T47D (cell line): ENCODE measurements at regions not wholly inside any gene's neighbourhood (a gene's known extent, or its start where the extent isn't known, plus 50 kb on each side); places are given as distances from the start of the nearest gene placed in this dataset.

Experiments
- DNase-seq, 2 experiments: peaks; one replicate each; pipeline versions ENCODE4 v3.0.0 to v3.0.0-alpha.2; 2011 to 2012; ENCODE audit warnings: low read depth in 1 of 2, low spot score in 1 of 2
- JUND ChIP-seq: IDR thresholded peaks from 2 replicates; pipeline ENCODE4 v1.6.1; 2012; ENCODE audit warnings: low read depth
- in situ Hi-C: cut with HindIII; loops from 2 replicates; pipeline ENCODE4 v1.10.0; 2016; ENCODE audit warnings: low sequenced_read_pairs, low pct_unique_long_range_greater_than_20kb

GRCh38 chr10:120308589-120308988, 148.4 kb upstream of the PLPP4 start:
- TF ChIP-seq JUND = no peak
- no peak for DNase-seq
- in situ Hi-C loops = no loop called here

- in situ Hi-C loops = no loop called here
Observed at GRCh38 chr10:120313715-120314114, 143.3 kb upstream of the PLPP4 start.

GRCh38 chr10:120314442-120314841, 142.6 kb upstream of the PLPP4 start:
- in situ Hi-C loops = no loop called here
- DNase-seq = no peak
- TF ChIP-seq JUND = no peak

More at GRCh38 chr10:120313715-120314114, 143.3 kb upstream of the PLPP4 start:
- no peak for TF ChIP-seq JUND
- no peak for DNase-seq

GRCh38 chr10:120318862-120319261, 138.2 kb upstream of the PLPP4 start:
- no peak for TF ChIP-seq JUND
- DNase-seq = no peak
- in situ Hi-C loops = no loop called here

GRCh38 chr10:120327675-120328074, 129.4 kb upstream of the PLPP4 start:
- TF ChIP-seq JUND = no peak
- in situ Hi-C loops = no loop called here
- no peak for DNase-seq

GRCh38 chr10:120328647-120329046, 128.4 kb upstream of the PLPP4 start:
- in situ Hi-C loops = no loop called here
- TF ChIP-seq JUND = no peak
- DNase-seq = no peak

GRCh38 chr10:120335553-120335952, 121.5 kb upstream of the PLPP4 start:
- no peak for DNase-seq
- in situ Hi-C loops = no loop called here
- no peak for TF ChIP-seq JUND

GRCh38 chr10:120336306-120336910, 120.6 kb upstream of the PLPP4 start:
- in situ Hi-C loops = no loop called here
- TF ChIP-seq JUND = no peak
- no peak for DNase-seq

- in situ Hi-C loops = no loop called here
- no peak for TF ChIP-seq JUND
- peak in 1 of 2 experiments; percentile 68 for DNase-seq
Observed at GRCh38 chr10:120336911-120337540, 120.0 kb upstream of the PLPP4 start.

- DNase-seq = no peak
- TF ChIP-seq JUND = no peak
- in situ Hi-C loops = no loop called here
Observed at GRCh38 chr10:120342115-120342714, 114.8 kb upstream of the PLPP4 start.

GRCh38 chr10:120345186-120345585, 111.8 kb upstream of the PLPP4 start:
- in situ Hi-C loops = no loop called here
- DNase-seq = no peak
- no peak for TF ChIP-seq JUND

- in situ Hi-C loops = no loop called here
Observed at GRCh38 chr10:120347644-120348043, 109.4 kb upstream of the PLPP4 start.

GRCh38 chr10:120349069-120349468, 108.0 kb upstream of the PLPP4 start:
- in situ Hi-C loops = no loop called here
- TF ChIP-seq JUND = no peak
- DNase-seq = no peak

More at GRCh38 chr10:120347644-120348043, 109.4 kb upstream of the PLPP4 start:
- TF ChIP-seq JUND = no peak
- DNase-seq = no peak
